Stimulated activated CD4-positive, alpha-beta T cell treated with anti-CD3 and anti-CD28 coated beads, TNF-alpha, amount 100 ng/mL, for 24 hours (primary cell): ENCODE measurements at regions not wholly inside any gene's neighbourhood (a gene's known extent, or its start where the extent isn't known, plus 50 kb on each side); places are given as distances from the start of the nearest gene placed in this dataset.
"Not testable (repeated sequence)": the region's sequence is repeated elsewhere in the genome, so short reads cannot be mapped to it uniquely, and the experiment has no call there.

Experiments
- DNase-seq, 3 experiments: peaks; one replicate each; pipeline ENCODE4 v3.0.0-alpha.2; 2020; ENCODE audit warnings: low read depth in 3 of 3

- no peak for DNase-seq
Observed at GRCh38 chr10:4638099-4638498, 187.9 kb upstream of the AKR1E2 start.

GRCh38 chr10:4637657-4638056 lies 188.3 kb upstream of the AKR1E2 start:
- DNase-seq = no peak

GRCh38 chr10:4635883-4636282 lies 190.1 kb upstream of the AKR1E2 start:
- DNase-seq = no peak

GRCh38 chr10:4635388-4635787 lies 190.6 kb upstream of the AKR1E2 start:
- DNase-seq = no peak

GRCh38 chr10:4633776-4634175 lies 192.2 kb upstream of the AKR1E2 start:
- DNase-seq = no peak

GRCh38 chr10:4633186-4633585 lies 192.8 kb upstream of the AKR1E2 start:
- no peak for DNase-seq

GRCh38 chr10:4632757-4633156 lies 193.2 kb upstream of the AKR1E2 start:
- DNase-seq = no peak

- DNase-seq = no peak
Observed at GRCh38 chr10:4626919-4627318, 199.1 kb upstream of the AKR1E2 start.

GRCh38 chr10:4623757-4624420 lies 202.1 kb upstream of the AKR1E2 start:
- no peak for DNase-seq

- no peak for DNase-seq
Observed at GRCh38 chr10:4623200-4623599, 202.8 kb upstream of the AKR1E2 start.

GRCh38 chr10:4622384-4622783 lies 203.6 kb upstream of the AKR1E2 start:
- no peak for DNase-seq

GRCh38 chr10:4617589-4617988 lies 208.4 kb upstream of the AKR1E2 start:
- no peak for DNase-seq

GRCh38 chr10:4615042-4615441 lies 211.0 kb upstream of the AKR1E2 start:
- DNase-seq = no peak

- DNase-seq = no peak
Observed at GRCh38 chr10:4609251-4609650, 216.8 kb upstream of the AKR1E2 start.

- no peak for DNase-seq
Observed at GRCh38 chr10:4607681-4608080, 218.3 kb upstream of the AKR1E2 start.

GRCh38 chr10:4606856-4607636 lies 219.0 kb upstream of the AKR1E2 start:
- no peak for DNase-seq

- DNase-seq = no peak
Observed at GRCh38 chr10:4602764-4603491, 223.1 kb upstream of the AKR1E2 start.

- DNase-seq = no peak
Observed at GRCh38 chr10:4599471-4599870, 226.5 kb upstream of the AKR1E2 start.

- DNase-seq = not testable (repeated sequence)
Observed at GRCh38 chr10:4597898-4598297, 228.1 kb upstream of the AKR1E2 start.

GRCh38 chr10:4596951-4597350 lies 229.1 kb upstream of the AKR1E2 start:
- DNase-seq = no peak

GRCh38 chr10:4595719-4596319 lies 230.2 kb upstream of the AKR1E2 start:
- DNase-seq = no peak

GRCh38 chr10:4590807-4591206 lies 235.2 kb upstream of the AKR1E2 start:
- DNase-seq = no peak
